ENCODE measurements at regions not wholly inside any gene's neighbourhood (a gene's known extent, or its start where the extent isn't known, plus 50 kb on each side); places are given as distances from the start of the nearest gene placed in this dataset.

GRCh38 chr9:75471549-75472114 lies 383.3 kb downstream of the OSTF1 start:
- H3K36me3 ChIP-seq (ENCODE audit: control insufficient read depth in 4 of 4, insufficient read depth in 3 of 4, low read depth in 1 of 4, low read length in 3 of 4), result no peaks in the 10 kb centered on the region
- TF ChIP-seq YY1 (IDR thresholded peaks at IDR 0.05) (no peak), REST (IDR thresholded peaks at IDR 0.05) (no peak), ZBTB33 (IDR thresholded peaks at IDR 0.05) (no peak), GABPA (IDR thresholded peaks at IDR 0.05 in 1 of 2, conservative IDR thresholded peaks at IDR 0.05 in 1 of 2) (no peak), FOXA1 (IDR thresholded peaks at IDR 0.05) (no peak), NR2F2 (IDR thresholded peaks at IDR 0.05) (no peak), CTCF (IDR thresholded peaks at IDR 0.05; ENCODE audit: low read depth, low read length, missing input control) (no peak), TAF1 (conservative IDR thresholded peaks at IDR 0.05) (no peak), HNF4A (conservative IDR thresholded peaks at IDR 0.05) (no peak), RAD21 (IDR thresholded peaks at IDR 0.05) (no peak), HNF4G (IDR thresholded peaks at IDR 0.05) (no peak), MAX (IDR thresholded peaks at IDR 0.05) (no peak), FOXA2 (IDR thresholded peaks at IDR 0.05) (no peak), JUND (IDR thresholded peaks at IDR 0.05) (no peak)
- H3K4me3 ChIP-seq (ENCODE audit: low read depth in 1 of 3, low read length in 3 of 3), result no peak overlapping the region
- no peak overlapping the region for H3K9ac ChIP-seq (ENCODE audit: low read depth in 1 of 2, low read length in 2 of 2)
- no peak overlapping the region for H3K27ac ChIP-seq (ENCODE audit: low read depth in 1 of 2, low read length in 2 of 2)
- WGBS, result 64% methylated on average over 3 of the region's 3 CpGs
- no peak for DNase-seq (ENCODE audit: low spot score)
- H3K27me3 ChIP-seq (ENCODE audit: control insufficient read depth in 4 of 4, insufficient read depth in 4 of 4, low read length in 3 of 4), result no peaks in the 10 kb centered on the region
- no peaks in the 10 kb centered on the region for H3K4me1 ChIP-seq (ENCODE audit: control insufficient read depth in 4 of 4, insufficient read depth in 4 of 4, low read length in 3 of 4)
- no peaks in the 10 kb centered on the region for H3K9me3 ChIP-seq (ENCODE audit: control insufficient read depth in 4 of 4, low read length in 3 of 4)

GRCh38 chr9:75482566-75482965 lies 394.3 kb downstream of the OSTF1 start:
- Histone ChIP-seq H3K27me3 (ENCODE audit: control insufficient read depth in 4 of 4, insufficient read depth in 4 of 4, low read length in 3 of 4) (no peaks in the 10 kb centered on the region), H3K27ac (ENCODE audit: low read depth in 1 of 2, low read length in 2 of 2) (no peak overlapping the region), H3K9ac (ENCODE audit: low read depth in 1 of 2, low read length in 2 of 2) (no peak overlapping the region), H3K36me3 (ENCODE audit: control insufficient read depth in 4 of 4, insufficient read depth in 3 of 4, low read depth in 1 of 4, low read length in 3 of 4) (no peaks in the 10 kb centered on the region), H3K4me1 (ENCODE audit: control insufficient read depth in 4 of 4, insufficient read depth in 4 of 4, low read length in 3 of 4) (no peaks in the 10 kb centered on the region), H3K9me3 (ENCODE audit: control insufficient read depth in 4 of 4, low read length in 3 of 4) (peaks cover 2 to 3% (median 2%) of the 10 kb centered on the region in 4 donors), H3K4me3 (ENCODE audit: low read depth in 1 of 3, low read length in 3 of 3) (no peak overlapping the region)
- TF ChIP-seq HNF4G (IDR thresholded peaks at IDR 0.05) (no peak), ZBTB33 (IDR thresholded peaks at IDR 0.05) (no peak), ATF3 (IDR thresholded peaks at IDR 0.05) (no peak), EGR1 (IDR thresholded peaks at IDR 0.05; ENCODE audit: low read depth in 2 of 2) (no peak), RAD21 (IDR thresholded peaks at IDR 0.05) (peak; percentile 14 to 50), FOXA2 (IDR thresholded peaks at IDR 0.05) (no peak), CTCF (IDR thresholded peaks at IDR 0.05; ENCODE audit: low read depth, low read length, missing input control) (no peak), RXRA (IDR thresholded peaks at IDR 0.05) (no peak), JUND (IDR thresholded peaks at IDR 0.05) (no peak)
- WGBS, result 81% methylated on average over 2 of the region's 2 CpGs
- DNase-seq (ENCODE audit: low spot score), result no peak

Measured in liver (tissue), 8 donors.